A549 (cell line): ENCODE measurements at regions not wholly inside any gene's neighbourhood (a gene's known extent, or its start where the extent isn't known, plus 50 kb on each side); places are given as distances from the start of the nearest gene placed in this dataset.

ENCODE experiments used
- MAZ ChIP-seq: fragments of 150-350 bp; IDR thresholded peaks from 2 replicates; pipeline ENCODE4 v1.6.1; 2014; ENCODE audit warnings: antibody characterized with exemption, low read depth, low read length, borderline replicate concordance
- MYC ChIP-seq: IDR thresholded peaks from 2 replicates; pipeline ENCODE4 v1.6.1; 2012; ENCODE audit warnings: mild to moderate bottlenecking, inconsistent platforms, low read length, improper control_type of control experiment, borderline replicate concordance
- NPAS2 ChIP-seq: fragments of 250-450 bp; sonication (Bioruptor Pico); IDR thresholded peaks from 2 replicates; pipeline ENCODE4 v1.8.0; 2022; ENCODE audit warnings: mild to moderate bottlenecking, moderate library complexity, borderline replicate concordance
- RAD21 ChIP-seq, 2 experiments: fragments of >200 bp in 1 of 2; sonication (Bioruptor Twin) in 1 of 2; formaldehyde crosslinking in 1 of 2; IDR thresholded peaks in 1 of 2; conservative IDR thresholded peaks in 1 of 2; 2 replicates in 1 of 2; 3 replicates in 1 of 2; pipeline ENCODE4 v1.6.1; 2012 to 2018; ENCODE audit warnings: inconsistent platforms in 1 of 2
- TF ChIP-seq, protein P1 (sequence below): fragments of >200 bp; sonication (Bioruptor Twin); formaldehyde crosslinking; IDR thresholded peaks from 3 replicates; pipeline ENCODE4 v1.5.1; 2016
- TF ChIP-seq, protein P2 (sequence below): IDR thresholded peaks from 2 replicates; pipeline ENCODE4 v1.6.1; 2012

DNA sequence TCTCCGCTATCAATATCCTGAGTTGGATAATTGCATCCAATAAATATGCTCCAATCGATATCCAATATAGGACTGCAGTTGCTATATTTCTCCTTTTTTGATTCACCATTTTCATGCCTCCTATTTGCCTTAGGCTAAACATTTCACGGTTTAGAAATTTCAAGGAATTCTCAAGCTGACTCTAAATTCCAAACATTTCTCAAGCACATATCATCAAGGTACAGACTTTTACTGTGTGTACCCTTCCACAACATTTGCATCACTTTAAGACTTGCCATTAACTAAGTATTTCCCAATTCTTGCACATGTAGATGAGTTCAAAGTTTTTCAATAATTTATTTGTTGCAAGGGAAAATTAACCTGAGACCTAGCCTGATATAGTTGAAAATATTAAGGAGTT is 795.2 kb upstream of the TMPRSS15 start:
- TF ChIP-seq, protein P1, sequence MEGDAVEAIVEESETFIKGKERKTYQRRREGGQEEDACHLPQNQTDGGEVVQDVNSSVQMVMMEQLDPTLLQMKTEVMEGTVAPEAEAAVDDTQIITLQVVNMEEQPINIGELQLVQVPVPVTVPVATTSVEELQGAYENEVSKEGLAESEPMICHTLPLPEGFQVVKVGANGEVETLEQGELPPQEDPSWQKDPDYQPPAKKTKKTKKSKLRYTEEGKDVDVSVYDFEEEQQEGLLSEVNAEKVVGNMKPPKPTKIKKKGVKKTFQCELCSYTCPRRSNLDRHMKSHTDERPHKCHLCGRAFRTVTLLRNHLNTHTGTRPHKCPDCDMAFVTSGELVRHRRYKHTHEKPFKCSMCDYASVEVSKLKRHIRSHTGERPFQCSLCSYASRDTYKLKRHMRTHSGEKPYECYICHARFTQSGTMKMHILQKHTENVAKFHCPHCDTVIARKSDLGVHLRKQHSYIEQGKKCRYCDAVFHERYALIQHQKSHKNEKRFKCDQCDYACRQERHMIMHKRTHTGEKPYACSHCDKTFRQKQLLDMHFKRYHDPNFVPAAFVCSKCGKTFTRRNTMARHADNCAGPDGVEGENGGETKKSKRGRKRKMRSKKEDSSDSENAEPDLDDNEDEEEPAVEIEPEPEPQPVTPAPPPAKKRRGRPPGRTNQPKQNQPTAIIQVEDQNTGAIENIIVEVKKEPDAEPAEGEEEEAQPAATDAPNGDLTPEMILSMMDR: no peak
- TF ChIP-seq RAD21 (conservative IDR thresholded peaks at IDR 0.05 in 1 of 2, IDR thresholded peaks at IDR 0.05 in 1 of 2) (no peak), NPAS2 (CRISPR knock-in tag) (no peak), MYC (no peak), MAZ (no peak)
- TF ChIP-seq, protein P2, sequence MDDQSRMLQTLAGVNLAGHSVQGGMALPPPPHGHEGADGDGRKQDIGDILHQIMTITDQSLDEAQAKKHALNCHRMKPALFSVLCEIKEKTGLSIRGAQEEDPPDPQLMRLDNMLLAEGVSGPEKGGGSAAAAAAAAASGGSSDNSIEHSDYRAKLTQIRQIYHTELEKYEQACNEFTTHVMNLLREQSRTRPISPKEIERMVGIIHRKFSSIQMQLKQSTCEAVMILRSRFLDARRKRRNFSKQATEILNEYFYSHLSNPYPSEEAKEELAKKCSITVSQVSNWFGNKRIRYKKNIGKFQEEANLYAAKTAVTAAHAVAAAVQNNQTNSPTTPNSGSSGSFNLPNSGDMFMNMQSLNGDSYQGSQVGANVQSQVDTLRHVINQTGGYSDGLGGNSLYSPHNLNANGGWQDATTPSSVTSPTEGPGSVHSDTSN: no peak
